ENCODE measurements at regions not wholly inside any gene's neighbourhood (a gene's known extent, or its start where the extent isn't known, plus 50 kb on each side); places are given as distances from the start of the nearest gene placed in this dataset.
A peak's percentile ranks its signal among the peaks of the same experiment; 100 is the strongest.

DNA sequence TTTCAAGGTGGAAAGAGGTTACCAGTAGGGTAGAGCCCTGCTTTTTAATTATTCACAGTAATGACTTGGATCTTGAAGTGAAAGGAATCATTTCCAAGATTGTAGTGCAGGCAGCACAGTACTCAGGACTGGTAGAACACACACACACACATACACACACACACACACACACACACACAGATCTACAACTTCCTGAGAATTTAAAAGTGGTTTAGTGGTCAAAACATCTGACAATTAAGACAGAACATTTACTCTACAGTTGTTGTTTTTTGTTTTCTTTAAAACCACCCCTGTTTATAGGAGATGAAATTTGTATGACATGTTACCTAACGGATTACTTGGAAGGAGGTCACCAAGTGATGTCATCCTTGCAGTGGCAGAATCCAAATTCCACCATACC, 146.7 kb upstream of the VRK2 start:
- DNase-seq = no peak

DNA sequence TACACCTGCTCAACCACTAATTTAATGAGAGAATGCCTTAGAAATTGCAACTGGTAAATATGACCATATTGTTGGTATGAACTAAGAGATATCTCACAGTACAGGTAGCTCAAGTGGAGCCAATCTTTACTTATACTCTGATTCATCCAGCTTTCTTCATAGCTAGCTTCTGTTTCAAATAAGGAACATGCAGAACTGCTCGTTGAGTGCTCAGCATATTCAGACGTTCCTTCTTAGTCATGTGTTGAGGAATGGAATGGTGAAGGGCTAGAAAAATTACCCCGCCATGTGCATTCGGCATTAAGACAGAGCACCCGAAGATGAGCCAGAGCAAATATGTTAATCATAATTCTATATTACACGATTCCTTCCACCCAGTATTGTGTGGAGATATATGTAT, 144.0 kb upstream of the VRK2 start:
- no peak for DNase-seq

DNA sequence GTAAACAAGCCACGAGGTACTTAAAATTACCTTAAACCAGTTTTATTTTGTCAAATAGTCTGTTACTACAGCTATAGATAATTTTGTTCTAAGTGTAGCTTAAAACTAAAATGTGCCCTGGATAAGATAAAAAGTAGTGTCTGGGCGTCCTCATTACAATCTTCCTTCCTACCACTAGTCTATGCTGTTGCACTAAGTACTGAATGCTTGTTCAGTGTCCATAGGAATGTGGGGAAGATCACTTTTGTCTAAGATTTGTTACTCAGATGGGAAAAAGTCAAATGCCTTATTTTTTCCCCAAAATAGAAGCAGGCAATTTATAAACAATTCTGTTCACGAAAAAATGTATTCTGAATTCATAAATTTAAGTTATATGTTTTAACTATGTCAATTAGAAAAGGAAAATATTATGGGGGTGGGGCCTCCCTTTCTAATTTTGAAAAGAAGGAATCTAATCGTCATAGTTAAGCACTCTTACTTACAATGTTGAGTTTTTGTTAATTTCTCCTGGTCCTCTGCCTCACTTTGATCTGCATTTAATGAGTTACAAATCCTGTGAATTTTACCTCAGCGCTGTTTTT, 140.4 kb upstream of the VRK2 start:
- DNase-seq = peak; percentile 12

DNA sequence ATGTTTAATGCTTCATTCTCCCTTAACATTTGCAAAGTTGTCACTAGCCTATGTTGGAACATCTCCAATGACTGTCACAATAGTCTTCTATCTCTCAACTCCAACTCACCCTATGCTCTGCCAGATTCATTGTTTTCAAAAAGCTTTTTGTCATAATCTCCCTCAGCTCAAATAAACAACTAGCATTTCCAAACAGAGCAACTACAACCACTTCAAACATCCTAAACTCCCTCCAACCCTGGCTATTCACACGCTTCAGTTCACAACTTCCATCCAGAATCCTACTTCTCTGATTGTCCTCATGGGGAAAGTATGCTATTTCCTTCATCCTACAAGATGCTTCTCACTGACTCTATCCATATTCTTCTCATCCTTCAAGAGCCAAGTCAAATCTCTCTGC, 139.2 kb upstream of the VRK2 start:
- no peak for DNase-seq

DNA sequence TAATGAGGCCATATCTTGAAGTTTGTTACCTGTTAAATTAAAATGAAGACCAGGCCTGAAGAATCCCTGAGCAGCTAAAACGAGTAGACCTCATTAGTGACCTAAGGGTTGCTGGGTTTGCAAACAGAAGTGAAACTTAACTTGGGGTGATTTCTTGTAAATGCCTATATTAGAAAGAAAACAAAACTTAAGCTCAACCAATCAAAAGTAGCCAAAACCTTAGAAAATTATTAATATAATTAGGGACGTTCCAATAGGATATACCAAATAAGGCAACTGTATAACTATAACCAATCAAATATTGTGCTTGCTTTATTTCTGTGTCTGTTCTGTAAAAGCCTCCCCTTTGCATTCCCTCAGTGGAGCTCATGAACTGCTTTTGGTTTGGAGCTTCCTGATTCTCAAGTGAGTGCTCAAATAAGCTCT, 137.9 kb upstream of the VRK2 start:
- no peak for DNase-seq

DNA sequence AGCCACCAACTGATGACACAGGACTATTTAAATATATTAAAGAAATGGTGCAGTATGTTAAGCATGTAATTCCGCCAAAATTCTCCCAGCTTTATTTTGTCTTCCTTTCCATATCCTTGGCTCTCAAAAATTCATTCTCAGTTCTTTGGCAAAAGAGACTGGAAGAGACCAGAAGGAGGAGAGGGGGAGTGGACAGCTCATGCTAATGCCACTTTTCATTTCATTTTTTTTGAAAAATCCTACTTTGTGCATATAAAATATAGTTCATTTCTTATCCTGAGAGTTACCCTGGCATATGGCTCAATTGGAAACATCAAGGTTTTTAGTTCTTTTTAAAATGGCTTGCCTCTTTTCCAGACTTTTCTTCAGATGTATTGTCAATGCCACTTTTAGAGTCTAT, 128.5 kb upstream of the VRK2 start:
- no peak for DNase-seq

DNA sequence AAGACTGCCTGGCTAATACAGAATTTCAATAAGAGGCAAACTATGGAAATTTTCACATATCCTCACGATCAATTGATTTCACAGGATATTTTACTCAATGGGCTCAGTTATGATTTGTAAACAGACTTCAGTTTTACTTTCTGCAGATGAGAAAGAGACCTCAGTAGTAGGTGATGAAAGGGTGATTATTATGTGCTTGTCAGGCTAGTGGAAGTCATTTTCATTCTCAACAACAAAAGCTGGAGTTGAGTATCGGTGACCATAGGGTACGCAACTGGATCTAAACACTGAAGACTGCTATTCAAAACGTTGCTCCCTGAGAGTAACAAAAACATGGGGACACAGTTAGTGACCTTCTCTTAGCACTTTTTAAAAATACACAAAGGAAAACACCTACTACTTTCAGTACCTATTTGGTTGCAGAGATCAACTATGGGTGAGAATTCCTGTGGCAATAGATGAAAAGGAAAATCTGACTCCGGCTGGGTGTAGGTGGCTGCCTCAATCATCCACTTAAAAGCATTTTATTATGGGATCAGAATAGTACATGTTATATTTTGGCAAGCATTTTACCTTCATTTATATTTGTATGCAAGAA, 126.2 kb upstream of the VRK2 start:
- no peak for DNase-seq

DNA sequence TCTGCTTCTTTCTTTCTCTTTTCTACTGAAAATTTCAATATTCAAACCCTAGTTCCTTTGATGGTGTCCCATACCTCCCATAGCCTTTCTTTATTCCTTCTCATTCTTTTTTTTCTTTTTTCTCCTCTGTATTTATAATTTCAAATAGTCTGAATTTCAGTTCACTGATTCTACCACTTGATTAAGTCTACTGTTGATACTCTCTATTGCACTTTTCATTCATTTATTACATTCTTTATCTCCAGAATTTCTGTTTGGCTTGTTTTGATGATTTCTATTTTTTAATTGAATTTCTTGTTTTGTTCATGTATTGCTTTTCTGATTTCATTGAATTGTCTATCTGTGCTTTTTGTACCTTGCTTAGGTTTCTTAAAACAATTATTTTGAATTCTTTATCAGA, 111.9 kb upstream of the VRK2 start:
- no peak for DNase-seq

DNA sequence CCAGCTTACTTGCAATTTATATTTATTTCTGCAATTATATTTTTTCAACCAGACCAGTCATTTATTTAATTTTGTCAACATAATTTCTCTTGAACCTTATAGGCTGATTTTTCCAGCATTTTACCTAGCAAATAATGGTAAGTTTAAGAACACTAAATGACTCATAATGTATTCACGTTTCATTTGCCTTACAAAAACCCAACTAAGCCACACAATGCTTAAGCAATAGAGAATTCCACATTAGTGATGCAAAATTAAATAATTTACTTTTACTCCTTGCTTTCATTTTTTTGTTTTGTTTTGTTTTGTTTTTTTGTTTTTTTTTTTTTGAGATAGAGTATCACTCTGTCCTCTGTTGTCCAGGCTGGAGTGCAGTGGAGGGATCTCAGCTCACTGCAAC, 110.4 kb upstream of the VRK2 start:
- no peak for DNase-seq

DNA sequence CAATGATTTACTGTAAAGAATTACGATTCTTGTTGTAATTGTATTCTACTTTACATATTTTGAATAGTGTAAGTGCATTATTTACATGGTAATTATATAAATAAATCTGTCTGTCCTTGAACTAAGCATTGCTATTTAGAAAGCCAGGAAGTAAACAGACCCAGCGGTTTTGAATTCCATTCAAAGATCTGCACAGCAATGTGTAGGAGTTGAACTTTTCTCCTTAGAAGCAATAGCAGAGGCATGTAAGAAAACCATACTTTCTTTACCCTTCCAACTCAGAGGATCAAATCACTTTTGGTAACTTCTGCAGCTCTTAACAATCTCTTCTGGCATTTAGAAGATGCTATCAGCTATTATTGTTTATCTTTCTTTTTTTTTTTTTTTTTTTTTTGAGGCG, 109.2 kb upstream of the VRK2 start:
- DNase-seq = no peak

DNA sequence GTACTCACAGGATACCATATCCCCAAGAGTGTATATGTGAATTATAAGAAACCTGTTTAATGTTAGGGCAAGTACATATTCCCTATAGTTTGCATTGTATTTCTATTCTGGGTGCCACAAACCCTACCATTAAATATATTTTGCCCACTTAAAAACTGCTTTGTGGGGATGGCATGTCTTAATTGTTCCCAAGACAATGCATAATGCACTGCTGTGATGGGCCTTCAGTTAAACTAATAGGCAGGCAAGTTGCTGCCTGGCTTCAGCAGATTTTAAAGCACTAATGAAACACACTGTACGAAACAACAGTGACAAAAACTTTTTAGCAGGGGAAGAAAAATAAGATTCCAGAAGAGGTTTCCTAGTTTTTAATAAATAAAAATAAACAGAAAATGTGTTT, 104.8 kb upstream of the VRK2 start:
- DNase-seq = no peak

DNA sequence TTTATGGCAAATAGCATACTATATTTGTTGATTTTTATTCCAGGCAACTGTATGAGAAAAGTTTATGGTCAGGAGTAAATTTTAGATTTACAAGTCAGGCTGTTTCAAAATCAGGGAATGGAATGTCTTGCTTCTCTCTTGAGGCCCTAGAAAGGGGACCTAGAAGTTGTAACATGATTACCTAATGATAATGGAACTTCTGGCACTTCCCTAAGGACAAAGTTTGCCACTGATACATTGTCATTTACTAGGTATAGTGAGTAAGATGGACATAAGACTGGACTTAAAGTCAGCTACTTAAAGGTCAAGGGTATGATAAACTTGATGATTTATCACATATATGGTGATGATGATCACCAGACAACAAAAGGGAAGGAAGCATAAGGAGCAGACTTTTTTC, 103.3 kb upstream of the VRK2 start:
- DNase-seq = no peak

DNA sequence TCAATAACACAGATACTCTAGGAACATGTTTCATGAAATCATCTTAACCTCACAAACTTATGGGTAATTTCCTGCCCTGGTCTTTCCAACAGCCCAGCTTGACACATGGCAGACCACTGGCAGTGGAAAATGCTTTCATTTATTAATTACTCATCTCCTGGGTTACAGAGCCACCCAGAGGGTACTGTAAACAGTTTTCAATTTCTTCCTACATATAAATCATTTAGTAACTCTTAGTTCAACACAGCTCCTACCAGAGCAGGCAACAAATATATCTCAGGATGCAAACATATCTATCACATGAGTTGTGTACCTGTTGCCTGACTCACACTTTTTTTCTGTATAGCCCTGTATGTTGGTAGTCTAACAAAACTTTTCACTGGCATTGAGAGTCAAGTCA, 99.2 kb upstream of the VRK2 start:
- no peak for DNase-seq

DNA sequence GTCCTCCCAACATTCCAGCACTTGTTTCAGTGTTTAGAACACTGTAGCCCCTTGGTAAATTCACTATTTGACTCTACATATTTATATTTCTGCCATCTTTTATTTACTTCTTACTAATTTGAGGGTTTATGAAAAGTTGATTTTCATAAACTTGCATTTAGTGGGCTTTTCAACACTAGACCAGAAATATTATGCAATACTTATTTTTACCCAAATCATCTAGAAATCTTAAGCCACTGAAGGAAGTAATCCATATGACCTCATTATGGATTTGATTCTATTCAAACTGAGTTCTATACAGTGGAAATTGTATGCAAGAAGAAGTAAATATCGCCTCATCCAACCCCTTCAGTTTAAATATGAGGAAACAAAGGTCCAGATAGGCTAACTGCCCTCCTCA, 92.6 kb upstream of the VRK2 start:
- DNase-seq = no peak

DNA sequence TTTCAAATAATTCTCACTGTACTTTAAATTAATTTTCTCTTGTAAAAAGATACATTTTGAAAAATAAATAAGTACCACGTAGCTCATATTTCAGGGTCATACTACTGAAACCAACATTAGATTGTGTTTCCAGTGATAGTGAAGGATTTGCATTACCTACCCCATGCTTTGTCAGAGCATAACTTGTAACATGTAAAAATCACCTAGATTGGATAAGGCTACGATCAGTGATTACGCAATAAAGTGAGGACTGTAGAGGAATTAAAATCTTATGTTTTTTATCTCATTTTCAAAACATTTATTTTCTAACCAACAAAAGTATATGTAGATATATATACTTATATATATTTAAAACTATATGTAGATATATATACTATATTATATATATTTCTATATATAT, 89.4 kb upstream of the VRK2 start:
- DNase-seq = no peak

DNA sequence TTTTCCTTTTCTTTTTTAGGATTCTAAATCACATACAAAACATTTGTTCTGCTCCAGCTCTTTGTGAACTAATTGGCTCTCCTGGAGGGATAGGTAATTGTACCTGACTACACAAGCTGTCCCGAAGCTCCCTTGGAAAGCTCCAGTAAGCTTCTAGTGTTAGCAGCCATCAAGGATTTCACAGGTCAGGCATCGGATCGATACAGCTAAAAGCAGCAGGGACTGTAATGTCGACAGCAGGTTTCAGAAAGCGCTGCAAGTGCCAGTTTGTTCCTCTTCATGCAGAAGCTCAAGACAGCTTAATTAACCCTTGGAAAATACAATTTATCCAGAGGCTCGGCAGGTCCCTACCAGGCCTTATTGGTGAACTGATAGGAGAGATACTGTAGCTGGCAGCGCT, 87.2 kb upstream of the VRK2 start:
- no peak for DNase-seq

DNA sequence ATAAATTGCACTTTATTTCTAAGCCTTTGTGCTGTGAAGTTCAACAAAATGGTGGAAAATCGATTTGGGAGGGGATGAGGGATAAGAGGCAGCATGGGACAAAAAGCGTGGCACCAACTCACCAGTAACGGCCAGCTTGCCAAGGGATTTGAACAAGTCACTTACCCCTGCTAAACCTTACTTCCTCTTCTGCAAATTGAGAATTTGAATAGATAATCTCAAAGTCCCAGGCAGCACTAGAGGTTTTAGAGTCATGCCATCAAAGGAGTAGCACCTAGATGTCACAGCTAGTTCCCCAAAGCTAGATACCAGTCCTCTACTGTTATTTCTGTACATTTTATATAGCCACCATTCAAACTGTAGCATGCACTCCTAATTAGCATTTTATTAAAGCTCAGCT, 83.7 kb upstream of the VRK2 start:
- DNase-seq = no peak

DNA sequence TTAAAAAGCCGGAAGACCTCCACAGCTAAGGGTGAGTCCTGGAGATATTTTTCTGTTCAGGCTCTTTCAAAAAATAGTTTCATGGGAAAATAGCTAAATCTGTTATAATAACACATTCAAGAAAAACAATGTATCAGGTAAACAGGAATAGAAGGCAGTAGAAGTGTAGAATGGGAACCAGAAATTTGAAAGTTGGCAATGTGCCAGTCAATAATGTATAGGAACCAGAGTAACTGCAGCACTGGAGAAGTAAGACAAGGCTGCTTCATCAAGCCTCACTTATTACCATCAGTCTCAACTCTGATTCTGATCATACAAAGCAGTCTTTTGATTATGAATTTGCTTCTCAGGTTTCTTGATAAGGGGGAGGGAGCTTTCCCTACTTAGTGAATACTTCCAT, 81.4 kb upstream of the VRK2 start:
- no peak for DNase-seq

DNA sequence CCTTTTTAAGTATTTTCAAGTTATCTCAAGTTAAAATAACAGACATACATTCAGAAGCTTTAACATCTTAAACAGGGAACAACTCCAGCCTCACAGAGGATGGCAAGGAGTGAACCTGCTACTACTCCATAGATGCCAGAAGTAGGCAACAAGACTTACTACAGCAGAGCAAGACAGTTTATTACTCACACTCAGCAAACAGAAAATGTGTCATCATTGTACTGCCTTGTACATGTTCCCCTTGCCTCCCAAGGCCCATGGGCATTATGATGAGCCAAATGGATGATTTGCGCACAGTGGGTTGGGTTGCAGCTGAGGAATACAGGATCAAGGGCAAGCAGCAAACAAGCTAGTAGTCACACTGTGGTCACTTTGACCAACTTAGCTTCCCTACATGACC, 80.6 kb upstream of the VRK2 start:
- DNase-seq = no peak

DNA sequence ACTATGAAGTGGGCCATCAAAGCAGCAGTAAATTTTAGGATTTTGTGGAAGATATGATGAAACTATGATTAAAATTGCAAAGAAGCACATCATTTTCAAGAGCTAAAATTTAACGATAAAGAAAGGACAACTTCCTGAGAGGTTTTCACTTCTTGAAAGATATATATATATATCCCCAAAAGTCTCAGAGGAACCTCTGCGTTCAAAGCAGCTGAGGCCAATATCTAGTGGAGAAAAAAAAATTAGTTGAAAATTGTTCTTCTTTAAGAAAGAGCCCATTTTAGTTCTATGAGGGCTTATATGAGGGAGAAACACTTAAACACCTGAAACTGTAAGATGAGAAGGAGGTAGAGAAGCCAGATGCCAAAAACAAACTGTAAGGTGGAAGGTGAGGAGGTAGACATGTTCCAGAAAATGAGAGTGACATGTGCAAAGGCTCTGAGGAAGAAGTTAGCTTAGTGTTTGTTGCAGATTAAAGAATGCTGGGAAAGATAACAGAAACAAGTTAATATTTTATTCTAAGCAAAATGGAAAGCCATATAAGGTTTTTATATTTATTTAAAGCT, 72.9 kb upstream of the VRK2 start:
- no peak for DNase-seq

DNA sequence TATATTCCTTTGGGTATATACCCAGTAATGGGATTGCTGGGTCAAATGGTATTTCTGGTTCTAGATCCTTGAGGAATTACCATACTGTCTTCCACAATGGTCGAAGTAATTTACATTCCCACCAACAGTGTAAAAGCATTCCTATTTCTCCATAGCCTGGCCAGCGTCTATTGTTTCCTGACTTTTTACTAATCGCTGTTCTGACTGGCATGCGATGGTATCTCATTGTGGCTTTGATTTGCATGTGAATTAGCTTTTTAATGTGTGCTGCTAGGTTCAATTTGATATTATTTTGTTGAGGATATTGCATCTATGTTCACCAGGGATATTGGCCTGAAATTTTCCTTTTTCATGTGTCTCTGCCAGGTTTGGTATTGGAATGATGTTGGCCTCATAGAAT, 67.4 kb upstream of the VRK2 start:
- no peak for DNase-seq

DNA sequence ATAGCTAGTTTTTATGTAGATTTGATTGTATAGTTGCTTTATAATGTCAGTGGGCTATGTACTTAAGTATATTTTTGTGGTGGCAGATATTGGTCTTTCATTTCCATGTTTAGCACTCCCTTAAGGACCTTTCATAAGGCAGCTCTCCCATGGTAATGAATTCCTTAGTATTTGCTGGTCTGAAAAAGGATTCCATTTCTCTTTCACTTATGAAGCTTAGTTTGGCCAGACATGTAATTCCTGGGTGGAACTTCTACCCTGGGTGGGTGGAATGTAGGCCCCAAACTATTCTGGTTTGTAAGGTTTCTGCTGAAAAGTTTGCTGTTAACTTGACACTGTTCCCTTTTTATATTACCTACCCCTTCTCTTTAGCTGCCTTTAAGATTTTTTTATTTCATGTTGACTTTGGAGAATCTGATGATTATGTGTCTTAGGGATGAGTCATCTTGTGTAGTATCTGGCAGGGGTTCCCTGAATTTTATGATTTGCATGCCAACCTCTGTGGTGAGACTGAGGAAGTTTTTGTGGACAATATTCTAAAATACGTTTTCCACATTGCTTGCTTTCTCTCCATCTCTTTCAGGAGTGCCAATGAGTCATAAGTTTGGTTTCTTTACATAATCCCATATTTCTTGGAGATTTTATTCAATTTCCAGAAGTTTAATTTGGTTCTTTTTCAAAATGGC, 65.4 kb upstream of the VRK2 start:
- no peak for DNase-seq

DNA sequence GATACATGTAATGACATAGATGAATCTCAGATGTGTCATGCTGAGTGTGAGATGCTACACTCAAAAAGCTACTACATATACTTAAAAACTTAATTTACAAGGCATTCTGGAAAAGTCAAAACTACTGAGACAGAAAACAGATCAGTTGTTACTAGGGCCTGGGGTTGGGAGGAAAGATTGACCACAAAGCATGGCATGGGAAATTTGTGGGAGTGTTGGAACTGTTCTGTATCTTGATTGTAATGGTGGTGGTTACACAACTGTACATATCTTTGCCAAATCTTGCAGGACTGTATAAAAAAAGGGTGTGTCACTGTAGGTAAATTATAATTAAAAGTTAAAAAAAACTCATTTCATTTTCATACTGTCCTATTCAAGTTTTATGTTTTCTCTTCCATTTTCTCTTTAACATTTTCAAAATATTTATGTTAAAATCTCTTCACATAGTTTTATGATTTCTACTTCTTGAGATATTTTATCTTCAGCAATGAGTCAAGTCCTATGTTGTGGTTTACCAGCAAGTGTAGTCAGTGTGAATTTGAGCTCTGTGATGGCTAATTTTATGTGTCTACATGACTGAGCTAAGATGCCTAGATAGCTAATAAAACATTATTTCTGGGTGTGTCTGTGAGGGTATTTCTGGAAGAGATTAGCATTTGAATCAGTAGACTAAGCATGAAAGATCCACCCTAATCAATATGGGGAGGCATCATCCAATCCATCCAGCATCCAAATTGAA, 58.6 kb upstream of the VRK2 start:
- DNase-seq = no peak

Data from NCI-H1436 (cell line).